ENCODE measurements at regions not wholly inside any gene's neighbourhood (a gene's known extent, or its start where the extent isn't known, plus 50 kb on each side); places are given as distances from the start of the nearest gene placed in this dataset.

DNA sequence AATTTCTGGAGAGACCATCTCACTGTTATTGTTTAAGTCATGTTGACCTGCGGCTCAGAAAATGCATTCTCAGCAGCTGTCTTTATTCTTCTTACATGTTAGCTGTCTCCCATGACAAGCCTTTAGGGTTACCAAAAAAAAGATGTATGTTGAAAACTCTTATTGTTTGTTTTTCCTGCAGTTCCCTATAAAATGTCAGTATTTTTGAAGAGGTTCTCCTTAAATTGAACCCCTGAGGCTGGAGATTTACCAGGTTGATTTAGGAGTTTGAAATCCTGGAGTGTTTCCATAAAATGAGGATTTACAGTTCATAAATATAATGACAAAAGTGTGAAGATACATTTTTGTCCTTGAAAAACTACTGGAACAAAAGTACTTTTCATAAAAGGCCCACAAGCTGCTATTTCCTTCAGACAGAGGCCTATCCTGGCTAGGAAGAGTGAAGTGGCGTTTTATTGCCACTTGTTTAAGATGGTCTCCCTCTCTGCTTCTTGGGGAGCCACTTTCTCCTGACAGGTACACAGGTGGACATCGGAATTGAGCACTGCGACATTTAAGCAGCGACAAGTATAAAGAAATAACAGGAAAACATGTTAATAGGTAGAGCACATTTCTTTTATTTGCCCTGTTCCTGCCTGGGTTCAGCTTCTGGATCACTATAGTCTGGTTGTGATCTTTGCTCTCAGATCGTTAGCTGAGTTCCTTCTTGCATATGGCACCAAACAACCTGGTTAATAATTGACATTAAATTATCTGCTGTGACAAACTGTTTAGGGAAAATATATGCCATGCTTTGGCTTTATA lies 344.8 kb upstream of the RPS23 start (continued):
- TF ChIP-seq RAD21 (IDR thresholded peaks at IDR 0.05 in 1 of 2, conservative IDR thresholded peaks at IDR 0.05 in 1 of 2; ENCODE audit: low read depth in 2 of 2, low read length in 2 of 2) (no peak), ZNF274 (IDR thresholded peaks at IDR 0.05; ENCODE audit: borderline replicate concordance, extremely low read depth, low read length) (no peak), KDM5A (IDR thresholded peaks at IDR 0.05; ENCODE audit: low read length) (no peak), CREB1 (IDR thresholded peaks at IDR 0.05) (no peak), TAF7 (optimal IDR thresholded peaks at IDR 0.05; ENCODE audit: borderline replicate concordance, low read depth, low read length) (no peak), KDM1A (IDR thresholded peaks at IDR 0.05; ENCODE audit: borderline replicate concordance, low read length) (no peak), YY1 (IDR thresholded peaks at IDR 0.05; ENCODE audit: low read depth, low read length) (no peak)

Data from H1 (cell line).